ENCODE measurements at regions not wholly inside any gene's neighbourhood (a gene's known extent, or its start where the extent isn't known, plus 50 kb on each side); places are given as distances from the start of the nearest gene placed in this dataset.

DNA sequence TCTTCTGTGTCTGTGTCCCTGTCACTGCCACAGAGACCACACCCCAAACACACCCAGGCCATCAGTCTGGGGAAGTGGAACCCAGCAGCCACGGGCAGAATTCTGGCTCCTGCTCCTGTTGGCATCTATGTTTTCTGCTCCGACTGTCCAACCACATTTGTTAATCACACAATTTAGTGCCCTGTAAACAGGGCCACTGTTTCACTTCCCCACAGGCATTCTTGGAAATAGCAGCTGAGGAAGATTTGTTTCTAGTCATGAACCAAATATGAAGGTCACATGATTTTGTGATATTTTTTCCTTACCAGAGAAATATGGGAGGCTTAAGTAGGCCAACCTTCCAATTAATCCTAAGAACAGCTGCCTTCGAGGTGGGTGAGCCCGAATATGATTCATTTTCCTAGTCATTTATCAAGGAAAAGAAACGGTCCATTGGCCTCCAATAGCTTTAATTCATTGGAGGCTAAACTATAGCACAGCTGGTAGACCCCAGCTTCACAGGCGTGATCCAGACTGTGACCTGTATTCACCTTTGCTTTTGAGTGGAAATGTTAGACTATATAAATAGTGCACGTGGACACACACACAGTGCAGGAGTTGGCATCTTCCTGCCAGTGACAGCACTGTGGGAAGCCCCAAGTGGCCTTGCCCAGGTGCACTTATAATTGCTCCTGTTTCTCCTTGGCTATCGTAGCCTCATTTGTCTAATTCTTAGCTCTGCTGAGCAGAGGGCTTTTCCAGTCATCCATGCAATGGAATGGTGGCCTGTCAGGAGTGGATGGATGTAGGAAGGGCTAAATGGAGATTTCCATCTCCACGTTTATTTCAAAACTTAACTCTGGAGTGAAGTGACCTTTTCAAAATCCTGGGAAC, 267.9 kb downstream of the LPIN1 start:
- TF ChIP-seq CTCF (IDR thresholded peaks at IDR 0.05), result no peak
- no peak for TF ChIP-seq POLR2A (IDR thresholded peaks at IDR 0.05)
